Pulmonary artery endothelial cell (primary cell): ENCODE measurements at regions not wholly inside any gene's neighbourhood (a gene's known extent, or its start where the extent isn't known, plus 50 kb on each side); places are given as distances from the start of the nearest gene placed in this dataset.
"Not testable (repeated sequence)": the region's sequence is repeated elsewhere in the genome, so short reads cannot be mapped to it uniquely, and the experiment has no call there.

Experiments used
- DNase-seq: peaks from one replicate; pipeline ENCODE4 v3.0.0-alpha.2; 2011; ENCODE audit warnings: low read depth, low spot score

- DNase-seq: no peak
Observed at GRCh38 chr16:86227801-86228200, 282.5 kb upstream of the FOXF1 start.

GRCh38 chr16:86228713-86229112 is 281.6 kb upstream of the FOXF1 start:
- no peak for DNase-seq

DNA sequence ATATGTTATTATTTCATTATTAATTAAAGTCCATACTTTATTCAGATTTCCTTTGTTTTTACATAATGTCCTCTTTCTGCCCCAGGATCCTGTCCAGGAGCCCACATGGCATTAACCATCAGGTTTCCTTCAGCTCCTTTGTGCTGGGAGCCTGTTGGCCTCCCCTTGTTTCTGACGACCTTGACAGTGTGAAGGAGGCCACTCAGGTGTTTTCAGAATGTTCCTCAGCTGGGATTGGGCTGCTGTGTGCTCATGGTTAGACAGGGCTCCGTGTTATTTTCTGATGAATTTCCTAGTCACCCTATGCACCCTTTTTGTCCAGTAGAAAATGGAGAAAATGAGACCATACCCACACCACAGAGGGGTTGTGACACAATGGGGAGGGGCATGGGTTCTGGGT is 281.0 kb upstream of the FOXF1 start:
- DNase-seq: no peak

DNA sequence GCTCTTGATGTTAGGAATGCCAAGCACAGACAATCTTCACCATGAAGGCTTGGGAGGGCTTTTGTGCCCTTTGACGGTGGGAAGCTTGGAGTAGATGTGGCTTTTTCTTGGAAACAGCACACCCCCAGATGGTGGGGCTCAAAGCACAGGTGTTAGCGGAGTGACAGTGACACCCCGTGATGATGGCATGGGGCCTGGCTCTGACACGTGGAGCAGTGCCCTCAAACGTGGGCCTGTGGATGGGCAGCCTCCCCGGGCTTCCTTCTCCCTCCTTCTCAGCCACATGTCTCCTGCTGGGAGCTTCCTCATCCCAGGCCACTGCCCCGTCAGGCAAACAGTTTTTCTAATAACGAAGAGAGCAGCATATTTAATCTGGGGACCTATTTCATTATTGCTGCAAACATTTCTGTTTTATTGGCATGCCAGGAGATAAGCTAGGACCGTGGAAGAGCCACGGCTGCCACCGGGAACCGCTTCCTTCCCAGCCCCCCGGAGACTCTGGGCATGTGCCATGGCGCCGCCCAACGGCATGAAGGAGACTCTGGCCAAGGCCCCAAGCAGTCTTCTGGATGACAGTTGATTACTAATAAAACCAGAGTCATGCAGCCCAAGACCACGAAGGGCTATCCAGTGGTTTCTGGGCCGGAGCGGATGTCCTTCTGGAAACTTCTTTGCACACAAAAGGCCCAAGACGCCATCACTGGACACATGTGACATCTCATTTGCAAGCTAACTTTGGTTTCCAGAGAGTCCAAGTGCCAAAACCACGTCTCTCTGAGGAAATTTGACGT is 280.3 kb upstream of the FOXF1 start:
- DNase-seq: no peak

GRCh38 chr16:86231321-86231995 is 278.9 kb upstream of the FOXF1 start:
- DNase-seq: no peak

GRCh38 chr16:86231996-86232350 is 278.4 kb upstream of the FOXF1 start:
- DNase-seq: no peak

DNA sequence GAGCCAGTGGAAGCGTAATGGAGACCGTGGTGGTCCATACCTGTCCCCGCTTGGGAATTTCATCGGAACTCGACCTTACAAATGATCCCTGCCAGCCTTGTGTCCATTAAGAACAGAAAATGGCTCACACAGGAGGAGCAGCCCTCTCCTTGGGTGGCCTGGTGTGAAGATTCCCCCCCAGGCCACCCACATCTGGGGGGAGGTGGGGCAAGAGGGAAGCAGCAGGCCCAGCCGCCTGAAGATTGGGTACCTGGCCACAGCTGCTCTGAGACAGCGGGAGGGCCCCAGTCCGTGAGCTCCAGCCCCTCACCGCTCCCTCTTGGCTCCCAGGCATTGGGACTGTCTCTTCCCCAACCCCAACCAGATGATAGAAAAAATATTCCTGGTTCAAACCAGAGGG is 277.8 kb upstream of the FOXF1 start:
- DNase-seq: no peak

DNA sequence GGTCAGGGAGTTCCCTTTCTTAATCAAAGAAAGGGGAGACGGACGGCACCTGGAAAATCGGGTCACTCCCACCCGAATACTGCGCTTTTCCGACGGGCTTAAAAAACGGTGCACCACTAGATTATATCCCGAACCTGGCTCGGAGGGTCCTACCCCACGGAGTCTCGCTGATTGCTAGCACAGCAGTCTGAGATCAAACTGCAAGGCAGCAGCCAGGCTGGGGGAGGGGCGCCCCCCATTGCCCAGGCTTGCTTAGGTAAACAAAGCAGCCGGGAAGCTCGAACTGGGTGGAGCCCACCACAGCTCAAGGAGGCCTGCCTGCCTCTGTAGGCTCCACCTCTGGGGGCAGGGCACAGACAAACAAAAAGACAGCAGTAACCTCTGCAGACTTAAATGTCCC is 276.8 kb upstream of the FOXF1 start:
- DNase-seq: not testable (repeated sequence)

- DNase-seq: no peak
Observed at GRCh38 chr16:86239381-86239780, 270.9 kb upstream of the FOXF1 start.

DNA sequence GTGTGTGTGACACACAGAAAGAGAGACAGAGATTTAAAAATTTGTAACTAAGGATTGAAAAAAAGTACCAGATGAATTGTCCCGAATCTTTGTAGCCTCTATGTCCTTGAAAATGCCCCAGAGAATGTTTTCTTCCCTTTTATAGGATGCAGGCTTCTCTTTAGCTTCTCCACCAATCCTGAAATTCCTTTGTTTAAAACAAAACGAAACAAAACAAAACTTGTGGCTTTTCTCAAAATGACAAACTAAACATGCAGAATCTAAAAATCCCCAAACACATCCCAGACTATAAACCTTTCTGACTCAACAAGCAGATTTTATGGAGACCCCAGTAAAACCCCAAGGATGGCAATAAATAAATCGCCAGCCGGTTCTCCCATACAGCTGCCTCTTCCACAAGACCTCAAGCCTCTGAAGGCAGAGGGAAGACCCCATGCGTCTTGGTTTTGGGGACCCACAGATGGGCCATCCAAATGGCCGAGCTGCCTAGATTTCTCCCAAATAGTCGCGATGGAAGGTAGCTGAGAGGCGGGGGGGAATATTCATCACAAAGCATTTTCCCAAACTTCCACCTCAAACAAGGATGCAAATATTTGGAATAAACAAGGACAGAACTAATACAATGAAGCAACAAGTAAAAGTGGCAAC is 269.5 kb upstream of the FOXF1 start:
- no peak for DNase-seq

GRCh38 chr16:86241681-86242080 is 268.6 kb upstream of the FOXF1 start:
- DNase-seq: no peak

DNA sequence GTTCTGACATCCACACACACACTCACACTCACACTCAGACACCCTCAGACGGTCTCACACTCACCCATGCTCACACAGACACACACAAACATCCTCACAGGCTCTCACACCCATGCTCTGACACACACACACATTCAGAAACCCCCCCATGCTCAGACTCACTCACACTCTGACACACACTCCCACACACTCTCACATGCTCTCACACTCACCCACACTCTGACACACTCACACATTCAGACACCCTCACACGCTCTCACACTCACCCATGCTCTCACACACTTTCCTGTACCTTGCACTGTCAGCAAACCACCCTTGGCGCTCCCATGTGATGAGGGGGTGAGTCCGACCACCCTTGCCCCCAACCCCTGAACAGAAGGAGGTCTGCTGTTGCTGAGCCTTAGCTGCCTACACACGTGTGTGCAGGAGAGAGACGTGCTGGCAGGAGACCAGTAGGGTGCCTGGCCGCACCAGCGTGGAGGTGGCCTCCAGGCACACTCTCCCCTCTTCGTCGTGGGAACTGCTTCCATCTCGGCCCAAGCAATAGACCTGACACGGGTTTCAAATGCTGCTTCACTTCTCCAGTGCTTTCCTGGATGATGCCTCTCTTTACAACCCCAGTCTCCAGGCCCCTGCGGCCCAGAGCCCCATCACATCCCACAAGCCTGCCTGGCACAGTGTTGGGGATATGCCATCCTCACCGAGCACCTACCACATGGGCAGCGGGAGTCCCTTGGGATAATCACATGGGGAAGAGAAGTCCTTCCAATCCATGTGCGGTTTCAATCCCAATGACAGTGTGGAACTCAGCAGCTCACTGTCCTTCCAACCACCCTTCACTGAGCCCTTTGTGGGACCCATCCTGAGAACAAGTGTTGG is 267.8 kb upstream of the FOXF1 start:
- DNase-seq: no peak

- no peak for DNase-seq
Observed at GRCh38 chr16:86243123-86243473, 267.2 kb upstream of the FOXF1 start.

DNA sequence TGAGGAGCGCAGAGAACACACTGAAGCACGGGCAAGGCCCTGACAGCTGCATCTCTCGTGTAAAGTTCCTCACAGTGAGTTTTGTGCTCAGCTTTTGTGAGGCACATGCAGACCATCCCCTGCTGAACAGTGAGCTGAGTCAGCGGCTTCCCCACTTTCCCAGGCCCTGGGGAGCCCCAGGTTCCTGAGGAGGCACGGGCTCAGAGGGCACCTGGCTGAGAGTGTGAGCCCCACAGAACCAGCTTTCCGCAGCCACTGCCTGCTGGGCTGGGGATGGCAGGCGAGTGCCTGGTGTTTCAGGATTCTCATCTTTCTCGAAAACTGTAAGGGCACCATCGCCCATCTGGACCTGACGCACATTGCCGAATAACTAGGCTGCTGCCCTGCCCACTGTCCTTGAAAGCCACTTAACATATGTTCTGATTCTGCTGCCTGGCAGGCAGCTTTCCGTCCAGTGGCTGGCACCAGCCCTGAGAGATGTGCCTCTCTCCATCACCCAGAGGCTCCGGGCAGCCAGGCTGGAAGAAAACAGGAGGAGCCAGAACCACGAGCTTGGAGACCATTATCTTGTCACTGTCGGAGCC is 266.7 kb upstream of the FOXF1 start:
- no peak for DNase-seq

DNA sequence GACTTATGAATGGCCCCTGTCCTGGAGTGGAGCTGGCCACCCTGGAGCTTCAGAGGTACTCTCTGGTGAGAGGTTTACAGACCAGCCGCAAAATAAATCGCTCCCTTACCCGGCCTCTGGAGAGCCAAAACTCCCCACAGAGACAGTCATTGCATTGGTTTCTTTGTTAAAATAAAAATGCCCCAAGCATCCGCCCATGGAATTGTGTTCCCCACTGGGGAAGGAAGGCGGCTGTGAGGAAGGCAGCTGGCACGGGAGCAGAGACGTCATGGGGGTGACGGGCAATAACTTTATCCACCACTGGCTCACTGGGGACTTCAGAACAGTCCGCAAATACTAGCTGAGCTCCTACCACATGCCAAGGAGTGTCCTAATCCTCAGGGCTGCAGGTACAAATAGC is 266.2 kb upstream of the FOXF1 start:
- no peak for DNase-seq

- no peak for DNase-seq
Observed at GRCh38 chr16:86244936-86245335, 265.4 kb upstream of the FOXF1 start.

GRCh38 chr16:86245351-86245750 is 265.0 kb upstream of the FOXF1 start:
- DNase-seq: no peak

DNA sequence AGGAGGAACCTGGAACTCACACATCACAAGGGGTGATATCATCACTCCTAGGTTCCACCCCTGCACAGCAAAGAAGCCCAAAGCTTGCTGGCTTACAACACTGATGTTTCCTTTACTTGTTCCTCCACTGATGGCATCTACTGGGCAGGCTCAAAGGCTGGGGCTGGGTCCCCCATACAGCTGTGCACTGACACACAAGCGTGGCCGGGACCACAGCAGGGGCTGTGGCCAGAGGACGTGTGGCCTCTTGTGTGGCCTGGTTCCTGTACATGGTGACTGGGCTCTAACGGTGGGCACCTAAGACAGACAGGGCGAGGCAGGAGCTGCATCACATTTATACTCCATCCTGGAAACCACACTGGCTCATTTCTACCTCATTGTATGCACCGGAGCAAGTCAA is 264.4 kb upstream of the FOXF1 start:
- no peak for DNase-seq

DNA sequence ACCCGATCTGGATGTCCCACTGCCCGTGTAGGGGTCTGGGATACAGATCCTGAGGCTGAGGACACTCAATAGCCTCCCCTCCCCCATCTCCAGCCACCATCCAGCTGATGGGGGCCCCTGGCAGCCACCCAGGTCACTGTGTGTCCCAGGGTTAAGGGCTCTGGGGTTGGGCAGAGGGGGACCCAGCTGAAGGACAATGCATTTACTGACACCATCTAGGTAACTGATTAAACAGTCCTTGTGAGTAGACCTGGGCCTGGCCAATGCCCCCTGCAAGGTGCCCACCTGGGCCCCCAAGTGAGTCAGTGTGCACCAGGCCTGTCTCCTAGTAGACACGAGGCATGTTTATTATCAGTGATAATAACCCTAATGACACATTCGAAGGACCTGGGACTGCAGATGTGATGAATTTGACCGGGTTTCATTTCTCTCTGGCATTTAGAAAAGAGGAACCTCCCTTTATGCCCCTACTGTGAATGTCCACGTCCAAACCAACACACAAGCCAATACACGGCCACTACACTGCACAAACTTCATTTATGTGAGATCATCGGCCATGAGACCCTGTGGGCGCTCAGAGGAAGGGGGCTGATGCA is 261.9 kb upstream of the FOXF1 start:
- no peak for DNase-seq

- no peak for DNase-seq
Observed at GRCh38 chr16:86249631-86250030, 260.7 kb upstream of the FOXF1 start.

DNA sequence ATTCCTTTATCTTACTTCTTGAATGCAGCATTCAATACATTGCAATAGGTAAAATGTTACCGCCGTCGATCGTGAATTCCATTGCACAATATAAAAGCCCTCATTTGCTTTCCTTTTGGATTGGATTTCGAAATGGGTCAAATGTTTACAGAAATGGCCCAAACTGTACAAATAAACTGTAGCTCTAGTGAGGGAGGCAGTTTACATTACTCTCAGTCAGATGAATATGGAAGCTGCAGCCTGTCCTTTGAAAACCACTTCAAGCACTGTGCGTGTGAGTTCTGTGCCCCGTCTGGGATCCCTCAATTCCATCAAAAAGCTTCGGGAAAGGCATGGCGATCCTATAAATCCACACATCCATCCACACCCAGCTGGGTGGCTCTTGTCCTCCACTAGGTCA is 258.6 kb upstream of the FOXF1 start:
- no peak for DNase-seq
